ENCODE measurements at regions not wholly inside any gene's neighbourhood (a gene's known extent, or its start where the extent isn't known, plus 50 kb on each side); places are given as distances from the start of the nearest gene placed in this dataset.

DNA sequence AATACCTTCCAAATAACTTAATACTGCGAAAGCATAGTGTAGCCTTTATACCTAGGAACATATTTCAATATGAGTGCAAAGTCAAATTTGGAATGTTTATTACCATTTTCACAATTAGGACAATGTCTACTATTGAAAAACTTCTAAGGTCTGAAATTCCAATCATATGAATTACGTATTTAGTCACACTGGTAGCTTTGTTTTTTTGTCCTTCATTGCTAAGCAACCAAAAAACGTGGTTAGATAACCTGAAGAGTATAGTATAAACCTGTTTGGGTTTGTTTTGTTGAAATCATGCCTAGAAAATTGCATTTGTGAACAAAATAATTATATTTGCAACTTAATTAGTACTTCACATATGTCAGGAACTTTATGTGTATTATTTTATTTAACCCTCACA lies 134.2 kb downstream of the FBXO4 start:
- TF ChIP-seq, protein P1, sequence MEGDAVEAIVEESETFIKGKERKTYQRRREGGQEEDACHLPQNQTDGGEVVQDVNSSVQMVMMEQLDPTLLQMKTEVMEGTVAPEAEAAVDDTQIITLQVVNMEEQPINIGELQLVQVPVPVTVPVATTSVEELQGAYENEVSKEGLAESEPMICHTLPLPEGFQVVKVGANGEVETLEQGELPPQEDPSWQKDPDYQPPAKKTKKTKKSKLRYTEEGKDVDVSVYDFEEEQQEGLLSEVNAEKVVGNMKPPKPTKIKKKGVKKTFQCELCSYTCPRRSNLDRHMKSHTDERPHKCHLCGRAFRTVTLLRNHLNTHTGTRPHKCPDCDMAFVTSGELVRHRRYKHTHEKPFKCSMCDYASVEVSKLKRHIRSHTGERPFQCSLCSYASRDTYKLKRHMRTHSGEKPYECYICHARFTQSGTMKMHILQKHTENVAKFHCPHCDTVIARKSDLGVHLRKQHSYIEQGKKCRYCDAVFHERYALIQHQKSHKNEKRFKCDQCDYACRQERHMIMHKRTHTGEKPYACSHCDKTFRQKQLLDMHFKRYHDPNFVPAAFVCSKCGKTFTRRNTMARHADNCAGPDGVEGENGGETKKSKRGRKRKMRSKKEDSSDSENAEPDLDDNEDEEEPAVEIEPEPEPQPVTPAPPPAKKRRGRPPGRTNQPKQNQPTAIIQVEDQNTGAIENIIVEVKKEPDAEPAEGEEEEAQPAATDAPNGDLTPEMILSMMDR (IDR thresholded peaks at IDR 0.05): no peak
- no peak for TF ChIP-seq POLR2A (IDR thresholded peaks at IDR 0.05)
